Lower lobe of right lung (tissue), 2 donors: ENCODE measurements at regions not wholly inside any gene's neighbourhood (a gene's known extent, or its start where the extent isn't known, plus 50 kb on each side); places are given as distances from the start of the nearest gene placed in this dataset.

Experiments
- ATAC-seq, 2 donors: fragments of 200-7000 bp; cut with Tn5 transposase; one replicate each; pipeline ENCODE4 v1.9.1; 2020 to 2022; ENCODE audit warnings: mild to moderate bottlenecking in 2 of 2, moderate library complexity in 2 of 2
- DNase-seq: peaks from one replicate; pipeline ENCODE4 v3.0.0-alpha.2; 2020
- H3K27ac ChIP-seq: fragments of 200-600 bp; one replicate; pipeline ENCODE4 v1.8.0; 2022
- H3K27me3 ChIP-seq: fragments of 200-600 bp; one replicate; pipeline ENCODE4 v1.8.0; 2022; ENCODE audit warnings: low read depth
- H3K36me3 ChIP-seq: fragments of 200-600 bp; one replicate; pipeline ENCODE4 v1.8.0; 2022; ENCODE audit warnings: mild to moderate bottlenecking
- H3K4me1 ChIP-seq: fragments of 200-600 bp; one replicate; pipeline ENCODE4 v1.8.0; 2022
- H3K4me3 ChIP-seq: fragments of 200-600 bp; one replicate; pipeline ENCODE4 v1.8.0; 2022; ENCODE audit warnings: mild to moderate bottlenecking
- H3K9me3 ChIP-seq: fragments of 200-600 bp; one replicate; pipeline ENCODE4 v1.8.0; 2022
- intact Hi-C: fragments of 100-400 bp; cut with DNase I; formaldehyde crosslinking; loops from one replicate; pipeline ENCODE4 v1.11.0; 2022
- TF ChIP-seq, protein P1 (sequence below): fragments of 200-600 bp; IDR thresholded peaks from one replicate; pipeline ENCODE4 v1.8.0; 2022; ENCODE audit warnings: antibody characterized with exemption, mild to moderate bottlenecking
- donor health status: DM: no; HTN: yes; CAD: no; lungs with severe emphysema.

DNA sequence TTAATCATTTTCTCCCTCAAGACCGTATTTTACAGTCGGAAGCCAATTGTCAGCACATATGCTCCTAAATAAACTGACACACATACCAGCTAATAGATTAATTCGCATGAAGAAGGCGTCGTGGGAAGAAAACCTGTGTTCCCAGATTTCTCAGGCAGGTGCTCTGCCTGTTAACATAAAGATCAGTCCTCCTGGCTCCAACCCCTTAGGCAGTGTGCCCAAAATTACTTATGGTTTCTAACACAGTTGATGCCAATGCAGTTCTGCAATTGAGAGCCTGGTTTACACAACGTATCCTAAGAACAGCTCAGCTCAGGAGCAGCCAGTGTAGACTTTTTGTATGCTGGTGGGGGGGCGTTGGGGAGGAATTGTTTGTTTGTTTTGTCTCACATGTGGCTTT, 208.3 kb downstream of the ENC1 start:
- Histone ChIP-seq H3K4me1 (peaks cover 38% of the 10 kb centered on the region), H3K4me3 (no peak overlapping the region), H3K36me3 (no peaks in the 10 kb centered on the region), H3K27ac (no peak overlapping the region), H3K9me3 (no peaks in the 10 kb centered on the region), H3K27me3 (no peaks in the 10 kb centered on the region)
- ATAC-seq (peak; percentile 62 to 75), DNase-seq (no peak)
- intact Hi-C loops: no loop called here
- TF ChIP-seq, protein P1, sequence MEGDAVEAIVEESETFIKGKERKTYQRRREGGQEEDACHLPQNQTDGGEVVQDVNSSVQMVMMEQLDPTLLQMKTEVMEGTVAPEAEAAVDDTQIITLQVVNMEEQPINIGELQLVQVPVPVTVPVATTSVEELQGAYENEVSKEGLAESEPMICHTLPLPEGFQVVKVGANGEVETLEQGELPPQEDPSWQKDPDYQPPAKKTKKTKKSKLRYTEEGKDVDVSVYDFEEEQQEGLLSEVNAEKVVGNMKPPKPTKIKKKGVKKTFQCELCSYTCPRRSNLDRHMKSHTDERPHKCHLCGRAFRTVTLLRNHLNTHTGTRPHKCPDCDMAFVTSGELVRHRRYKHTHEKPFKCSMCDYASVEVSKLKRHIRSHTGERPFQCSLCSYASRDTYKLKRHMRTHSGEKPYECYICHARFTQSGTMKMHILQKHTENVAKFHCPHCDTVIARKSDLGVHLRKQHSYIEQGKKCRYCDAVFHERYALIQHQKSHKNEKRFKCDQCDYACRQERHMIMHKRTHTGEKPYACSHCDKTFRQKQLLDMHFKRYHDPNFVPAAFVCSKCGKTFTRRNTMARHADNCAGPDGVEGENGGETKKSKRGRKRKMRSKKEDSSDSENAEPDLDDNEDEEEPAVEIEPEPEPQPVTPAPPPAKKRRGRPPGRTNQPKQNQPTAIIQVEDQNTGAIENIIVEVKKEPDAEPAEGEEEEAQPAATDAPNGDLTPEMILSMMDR: no peak

- ATAC-seq (no peak), DNase-seq (no peak)
- Histone ChIP-seq H3K36me3 (no peaks in the 10 kb centered on the region), H3K27me3 (no peaks in the 10 kb centered on the region), H3K4me3 (no peak overlapping the region), H3K9me3 (no peaks in the 10 kb centered on the region), H3K4me1 (peaks cover 38% of the 10 kb centered on the region), H3K27ac (no peak overlapping the region)
- intact Hi-C loops: no loop called here
- TF ChIP-seq, protein P1: no peak
Observed at GRCh38 chr5:74431290-74431669, 209.2 kb downstream of the ENC1 start.

DNA sequence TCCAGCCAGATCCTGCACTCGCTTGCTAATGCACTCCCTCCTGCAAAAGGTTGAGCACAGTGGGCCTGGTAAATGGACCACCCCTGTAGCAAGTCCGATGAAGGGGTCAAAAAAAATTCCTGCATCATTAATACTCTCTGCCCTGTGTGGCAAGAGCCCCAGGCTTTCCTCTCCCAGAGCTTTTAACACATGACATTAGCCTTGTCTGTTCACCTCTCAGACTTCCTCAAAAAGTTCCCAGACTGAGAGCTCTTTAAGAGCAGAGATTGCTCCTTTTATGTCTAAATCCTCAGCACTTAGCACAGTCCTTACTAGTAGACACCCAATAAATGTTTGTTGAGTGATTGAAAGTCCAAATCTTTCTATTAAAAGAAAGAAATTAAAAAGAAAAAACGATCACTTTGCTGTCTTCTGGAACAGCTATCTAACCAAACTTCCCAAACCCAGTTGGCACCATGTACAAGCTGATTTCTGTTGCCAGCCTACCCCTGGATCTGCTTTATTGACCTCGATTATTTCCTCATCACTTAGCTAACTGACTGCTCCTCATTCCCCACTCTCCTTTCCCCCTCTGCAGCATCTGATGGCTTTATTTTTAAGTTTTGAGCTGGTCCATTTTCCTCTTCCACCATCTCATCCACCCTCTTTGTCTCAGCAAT, 209.8 kb downstream of the ENC1 start:
- Histone ChIP-seq H3K9me3 (no peaks in the 10 kb centered on the region), H3K27ac (no peak overlapping the region), H3K36me3 (no peaks in the 10 kb centered on the region), H3K4me1 (peaks cover 38% of the 10 kb centered on the region), H3K4me3 (no peak overlapping the region), H3K27me3 (no peaks in the 10 kb centered on the region)
- TF ChIP-seq, protein P1: no peak
- no peak for ATAC-seq
- intact Hi-C loops: no loop called here
- no peak for DNase-seq

- Histone ChIP-seq H3K27me3 (no peaks in the 10 kb centered on the region), H3K36me3 (no peaks in the 10 kb centered on the region), H3K4me1 (peaks cover 33% of the 10 kb centered on the region), H3K27ac (no peak overlapping the region), H3K9me3 (no peaks in the 10 kb centered on the region), H3K4me3 (no peak overlapping the region)
- DNase-seq: no peak
- intact Hi-C loops: no loop called here
- ATAC-seq: no peak
- TF ChIP-seq, protein P1: no peak
Observed at GRCh38 chr5:74429495-74429894, 211.0 kb downstream of the ENC1 start.

GRCh38 chr5:74428876-74429275, 211.7 kb downstream of the ENC1 start:
- peaks cover 26% of the 10 kb centered on the region for H3K4me1 ChIP-seq
- no peak overlapping the region for H3K4me3 ChIP-seq
- H3K9me3 ChIP-seq: no peaks in the 10 kb centered on the region
- H3K27ac ChIP-seq: no peak overlapping the region
- H3K36me3 ChIP-seq: no peaks in the 10 kb centered on the region
- no peak for DNase-seq
- intact Hi-C loops: no loop called here
- no peak for ATAC-seq
- TF ChIP-seq, protein P1: no peak
- no peaks in the 10 kb centered on the region for H3K27me3 ChIP-seq
